ES-I3 (cell line): ENCODE measurements at regions not wholly inside any gene's neighbourhood (a gene's known extent, or its start where the extent isn't known, plus 50 kb on each side); places are given as distances from the start of the nearest gene placed in this dataset.
"Not testable (repeated sequence)": the region's sequence is repeated elsewhere in the genome, so short reads cannot be mapped to it uniquely, and the experiment has no call there.

Source experiments
- H3K36me3 ChIP-seq: 2 replicates; pipeline ENCODE4 v1.6.1; 2013; ENCODE audit warnings: mild to moderate bottlenecking, low read length, control low read depth, moderate library complexity; ENCODE audit not compliant: insufficient read depth
- H3K4me1 ChIP-seq: 2 replicates; pipeline ENCODE4 v1.6.1; 2013; ENCODE audit warnings: mild to moderate bottlenecking, control low read depth, low read length; ENCODE audit not compliant: insufficient read depth
- H3K9ac ChIP-seq: 2 replicates; pipeline ENCODE4 v1.6.1; 2013; ENCODE audit warnings: low read depth, mild to moderate bottlenecking, low read length, moderate library complexity
- H3K9me3 ChIP-seq: 2 replicates; pipeline ENCODE4 v1.6.1; 2013; ENCODE audit warnings: mild to moderate bottlenecking, low read length, moderate library complexity; ENCODE audit not compliant: control insufficient read depth, insufficient read depth

- not testable (repeated sequence) for H3K9me3 ChIP-seq
Observed at GRCh38 chr18:70766254-70766653, 477.4 kb downstream of the SOCS6 start.

GRCh38 chr18:70762812-70763211 is 474.0 kb downstream of the SOCS6 start:
- Histone ChIP-seq H3K9ac (no peak overlapping the region), H3K9me3 (no peaks in the 10 kb centered on the region), H3K36me3 (no peaks in the 10 kb centered on the region), H3K4me1 (no peaks in the 10 kb centered on the region)

More at GRCh38 chr18:70766254-70766653, 477.4 kb downstream of the SOCS6 start:
- not testable (repeated sequence) for H3K9ac ChIP-seq, H3K4me1 ChIP-seq, H3K36me3 ChIP-seq

GRCh38 chr18:70758780-70759179 is 469.9 kb downstream of the SOCS6 start:
- Histone ChIP-seq H3K9ac (no peak overlapping the region), H3K36me3 (no peaks in the 10 kb centered on the region), H3K9me3 (no peaks in the 10 kb centered on the region), H3K4me1 (no peaks in the 10 kb centered on the region)

- no peaks in the 10 kb centered on the region for H3K4me1 ChIP-seq
- H3K9ac ChIP-seq: no peak overlapping the region
- no peaks in the 10 kb centered on the region for H3K36me3 ChIP-seq
- H3K9me3 ChIP-seq: no peaks in the 10 kb centered on the region
Observed at GRCh38 chr18:70754486-70754885, 465.6 kb downstream of the SOCS6 start.

DNA sequence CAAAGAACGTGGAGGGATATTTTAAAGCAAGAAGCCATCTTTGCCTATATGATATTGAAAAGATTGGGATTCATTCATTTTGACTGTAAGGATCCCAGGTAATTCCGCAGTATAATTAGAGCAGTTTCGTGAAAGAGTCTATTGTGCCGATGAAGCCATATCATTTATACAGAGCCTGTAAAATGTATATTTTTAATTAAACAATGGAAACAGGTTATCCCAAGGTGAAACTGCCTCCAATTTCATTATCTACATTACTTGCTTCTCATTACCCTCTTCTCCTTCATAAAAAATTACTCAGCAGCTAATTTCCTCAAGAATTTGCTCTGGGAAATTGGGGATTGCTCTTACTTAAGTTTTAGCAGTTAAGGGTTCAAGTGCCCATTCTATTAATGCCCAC is 444.1 kb downstream of the SOCS6 start:
- H3K9me3 ChIP-seq: no peaks in the 10 kb centered on the region; the same call in 1 of the 2 replicates
- no peaks in the 10 kb centered on the region for H3K4me1 ChIP-seq
- no peaks in the 10 kb centered on the region for H3K36me3 ChIP-seq
- no peak overlapping the region for H3K9ac ChIP-seq

- Histone ChIP-seq H3K36me3 (no peaks in the 10 kb centered on the region), H3K4me1 (no peaks in the 10 kb centered on the region), H3K9ac (no peak overlapping the region), H3K9me3 (no peaks in the 10 kb centered on the region; the same call in 1 of the 2 replicates)
Observed at GRCh38 chr18:70732188-70732587, 443.3 kb downstream of the SOCS6 start.

GRCh38 chr18:70720607-70721006 is 431.8 kb downstream of the SOCS6 start:
- Histone ChIP-seq H3K9me3 (no peaks in the 10 kb centered on the region), H3K9ac (no peak overlapping the region), H3K4me1 (no peaks in the 10 kb centered on the region), H3K36me3 (no peaks in the 10 kb centered on the region)

DNA sequence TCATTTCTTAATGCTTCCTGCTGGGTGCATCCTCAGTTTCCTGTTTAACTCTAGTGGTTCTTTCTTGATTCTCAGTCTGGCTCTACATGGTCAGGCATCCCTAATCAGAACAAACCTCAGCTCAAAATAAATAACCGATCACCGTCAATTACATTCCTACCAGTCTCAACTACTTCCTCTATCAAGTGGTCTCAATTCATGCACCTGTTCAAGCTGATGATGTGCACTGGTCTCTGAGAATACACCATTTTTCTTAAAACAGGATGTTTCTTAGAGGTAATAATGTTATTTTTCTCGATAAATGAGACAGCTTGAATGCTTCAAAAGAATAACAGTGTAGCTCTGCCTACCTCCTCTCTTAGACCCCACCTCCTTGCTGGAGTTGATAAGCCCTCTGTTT is 420.9 kb downstream of the SOCS6 start:
- Histone ChIP-seq H3K9ac (no peak overlapping the region), H3K9me3 (no peaks in the 10 kb centered on the region), H3K4me1 (no peaks in the 10 kb centered on the region), H3K36me3 (no peaks in the 10 kb centered on the region)

- no peaks in the 10 kb centered on the region for H3K9me3 ChIP-seq
- no peaks in the 10 kb centered on the region for H3K36me3 ChIP-seq
- H3K4me1 ChIP-seq: no peaks in the 10 kb centered on the region
- H3K9ac ChIP-seq: no peak overlapping the region
Observed at GRCh38 chr18:70709144-70709543, 420.3 kb downstream of the SOCS6 start.

GRCh38 chr18:70705831-70706416 is 417.1 kb downstream of the SOCS6 start:
- Histone ChIP-seq H3K9ac (no peak overlapping the region), H3K9me3 (no peaks in the 10 kb centered on the region), H3K4me1 (no peaks in the 10 kb centered on the region), H3K36me3 (no peaks in the 10 kb centered on the region)

DNA sequence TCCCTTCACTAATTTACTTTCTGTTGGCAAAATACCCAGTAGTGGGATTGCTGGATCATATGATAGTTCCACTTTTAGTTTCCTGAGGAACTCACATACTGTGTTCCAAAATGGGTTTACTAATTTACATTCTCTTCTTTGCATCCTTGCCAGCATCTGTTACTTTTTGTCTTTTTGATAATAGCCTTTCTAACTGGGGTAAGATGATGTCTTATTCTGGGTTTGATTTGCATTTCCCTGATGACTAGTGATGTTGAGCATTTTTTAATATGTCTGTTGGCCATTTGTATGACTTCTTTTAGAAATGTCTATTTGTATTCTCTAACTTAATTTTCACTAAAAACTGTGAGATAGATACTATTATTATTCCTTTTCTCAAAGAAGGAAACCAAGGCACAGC is 411.7 kb downstream of the SOCS6 start:
- Histone ChIP-seq H3K9me3 (no peaks in the 10 kb centered on the region), H3K9ac (no peak overlapping the region), H3K36me3 (no peaks in the 10 kb centered on the region), H3K4me1 (no peaks in the 10 kb centered on the region)

- no peaks in the 10 kb centered on the region for H3K9me3 ChIP-seq
- H3K4me1 ChIP-seq: no peaks in the 10 kb centered on the region
- no peak overlapping the region for H3K9ac ChIP-seq
- no peaks in the 10 kb centered on the region for H3K36me3 ChIP-seq
Observed at GRCh38 chr18:70698574-70698973, 409.7 kb downstream of the SOCS6 start.

DNA sequence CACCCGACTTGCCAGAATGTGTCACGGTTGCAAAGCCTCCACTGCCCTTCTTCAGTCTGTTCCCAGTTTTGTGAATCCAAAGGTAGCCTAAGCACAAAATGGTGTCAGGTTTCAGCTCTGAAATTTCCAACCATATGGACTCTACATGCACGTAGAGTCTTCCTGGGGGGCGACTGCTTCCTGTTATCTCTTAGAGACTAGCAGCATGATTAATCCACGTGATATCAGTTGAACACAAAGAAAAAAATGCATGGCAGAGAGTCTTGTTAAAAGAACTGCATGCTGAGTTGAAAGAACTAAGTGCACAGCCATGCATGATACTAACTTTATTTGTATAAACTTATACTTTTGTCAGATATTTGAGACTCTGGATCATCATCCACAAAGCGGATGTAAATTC is 404.4 kb downstream of the SOCS6 start:
- no peak overlapping the region for H3K9ac ChIP-seq
- peaks cover 3% of the 10 kb centered on the region for H3K4me1 ChIP-seq
- no peaks in the 10 kb centered on the region for H3K36me3 ChIP-seq
- H3K9me3 ChIP-seq: no peaks in the 10 kb centered on the region

- H3K9me3 ChIP-seq, H3K4me1 ChIP-seq, H3K9ac ChIP-seq, H3K36me3 ChIP-seq: not testable (repeated sequence)
Observed at GRCh38 chr18:70689765-70690164, 400.9 kb downstream of the SOCS6 start.

DNA sequence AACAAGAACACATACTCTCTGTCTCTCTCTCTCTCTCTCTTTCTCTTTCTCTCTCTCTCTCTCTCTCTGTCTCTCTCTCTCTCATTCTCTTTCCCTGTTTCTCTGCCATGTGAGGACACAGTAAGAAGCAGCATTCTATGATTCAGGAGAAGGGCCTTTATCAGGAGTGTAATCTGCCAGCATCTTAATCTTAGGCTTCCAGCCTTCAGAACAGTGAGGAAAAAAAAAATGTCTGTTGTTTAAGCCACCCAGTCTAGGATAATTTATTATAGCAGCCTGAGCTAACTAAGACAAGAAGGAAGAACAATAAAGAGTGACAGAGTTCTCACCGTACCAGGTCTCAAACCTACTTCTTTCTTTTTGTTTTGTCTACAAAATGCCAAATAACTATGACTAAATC is 399.4 kb downstream of the SOCS6 start:
- no peak overlapping the region for H3K9ac ChIP-seq
- H3K9me3 ChIP-seq: no peaks in the 10 kb centered on the region

DNA sequence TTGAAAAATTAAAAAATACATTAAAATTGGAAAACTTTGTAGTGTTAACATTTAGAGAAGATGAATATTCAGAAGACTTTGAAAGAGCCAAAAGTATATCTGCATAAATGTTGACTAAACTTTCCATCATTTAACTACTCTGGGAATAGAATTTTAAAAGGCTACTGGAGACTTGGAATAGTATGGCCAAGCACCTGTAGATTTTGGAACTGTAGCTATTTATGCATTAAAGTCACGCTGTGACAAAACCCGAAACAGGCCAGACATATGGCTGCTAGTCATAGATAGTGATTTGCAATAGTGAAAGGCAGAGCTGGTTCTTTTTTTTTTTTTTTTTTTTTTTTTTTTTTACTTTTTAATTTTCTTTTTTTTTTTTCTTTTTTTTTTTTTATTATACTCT is 396.0 kb downstream of the SOCS6 start:
- Histone ChIP-seq H3K4me1 (no peaks in the 10 kb centered on the region), H3K9me3 (no peaks in the 10 kb centered on the region), H3K36me3 (no peaks in the 10 kb centered on the region), H3K9ac (no peak overlapping the region)

More for the DNA sequence above, 399.4 kb downstream of the SOCS6 start:
- H3K36me3 ChIP-seq: no peaks in the 10 kb centered on the region
- H3K4me1 ChIP-seq: peaks cover 3% of the 10 kb centered on the region
